Esophagus muscularis mucosa (tissue), 4 donors: ENCODE measurements at regions not wholly inside any gene's neighbourhood (a gene's known extent, or its start where the extent isn't known, plus 50 kb on each side); places are given as distances from the start of the nearest gene placed in this dataset.

Experiments
- DNase-seq: peaks from one replicate; pipeline ENCODE4 v3.0.0-alpha.2; 2017; ENCODE audit errors: extremely low spot score
- H3K27ac ChIP-seq, 4 donors: fragments of 200-600 bp; sonication (generic); replicated peaks in 1 of 4; 1 replicate in 3 of 4; 2 replicates in 1 of 4; pipeline ENCODE4 v1.5.1; 2016 to 2019; ENCODE audit warnings: mild to moderate bottlenecking in 1 of 4
- H3K27me3 ChIP-seq, 4 donors: fragments of 200-600 bp; sonication (generic); one replicate each; pipeline versions ENCODE4 v1.5.1 to v1.6.0; 2016 to 2019
- H3K36me3 ChIP-seq, 4 donors: fragments of 200-600 bp; sonication (generic); one replicate each; pipeline ENCODE4 v1.5.1; 2016 to 2019
- H3K4me1 ChIP-seq, 4 donors: fragments of 200-600 bp; sonication (generic); one replicate each; pipeline ENCODE4 v1.5.1; 2016 to 2019
- H3K4me3 ChIP-seq, 4 donors: fragments of 200-600 bp; sonication (generic); 1 replicate in 2 of 4; 2 replicates in 2 of 4; pipeline ENCODE4 v1.5.1; 2016 to 2019; ENCODE audit warnings: mild to moderate bottlenecking in 4 of 4, moderate library complexity in 1 of 4
- H3K9me3 ChIP-seq, 4 donors: fragments of 200-600 bp; sonication (generic); 1 replicate in 3 of 4; 2 replicates in 1 of 4; pipeline ENCODE4 v1.5.1; 2016 to 2019
- EP300 ChIP-seq: sonication (generic); formaldehyde crosslinking; IDR thresholded peaks from one replicate; pipeline ENCODE4 v1.6.1; 2017; ENCODE audit warnings: antibody characterized with exemption
- POLR2A ChIP-seq: fragments of 450-650 bp; IDR thresholded peaks from one replicate; pipeline ENCODE4 v1.6.1; 2017; ENCODE audit warnings: antibody characterized with exemption, moderate library complexity, mild to moderate bottlenecking, low read depth
- POLR2AphosphoS5 ChIP-seq, 2 donors: sonication (generic); formaldehyde crosslinking; IDR thresholded peaks; one replicate each; pipeline ENCODE4 v1.6.1; 2017; ENCODE audit warnings: antibody characterized with exemption in 2 of 2
- WGBS: methylation state at CpG from one replicate; pipeline ENCODE4 v1.1.5; 2018; 5-methylcytosine and 5-hydroxymethylcytosine counted together
- intact Hi-C: fragments of 100-400 bp; cut with DNase I; formaldehyde crosslinking; loops from one replicate; pipeline ENCODE4 v1.15.1; 2023
- TF ChIP-seq, protein P1 (sequence below), 3 experiments: fragments of 200-600 bp in 2 of 3; fragments of 450-650 bp in 1 of 3; sonication (generic) in 2 of 3; IDR thresholded peaks; one replicate each; pipeline ENCODE4 v1.5.1; 2017 to 2019; ENCODE audit warnings: antibody characterized with exemption in 3 of 3, mild to moderate bottlenecking in 2 of 3, moderate library complexity in 1 of 3

- H3K4me1 ChIP-seq = peaks cover under 1 to 25% (median 14%) of the 10 kb centered on the region in 4 donors
- H3K27ac ChIP-seq = no peak overlapping the region
- intact Hi-C loops = no loop called here
- H3K9me3 ChIP-seq = no peaks in the 10 kb centered on the region
- DNase-seq = no peak
- H3K27me3 ChIP-seq = no peaks in the 10 kb centered on the region
- 88% methylated on average over 5 of the region's 7 CpGs for WGBS
- H3K36me3 ChIP-seq = no peaks in the 10 kb centered on the region
- TF ChIP-seq EP300 (no peak), POLR2A (no peak), POLR2AphosphoS5 (IDR thresholded peaks at IDR 0.05) (no peak)
- TF ChIP-seq, protein P1, sequence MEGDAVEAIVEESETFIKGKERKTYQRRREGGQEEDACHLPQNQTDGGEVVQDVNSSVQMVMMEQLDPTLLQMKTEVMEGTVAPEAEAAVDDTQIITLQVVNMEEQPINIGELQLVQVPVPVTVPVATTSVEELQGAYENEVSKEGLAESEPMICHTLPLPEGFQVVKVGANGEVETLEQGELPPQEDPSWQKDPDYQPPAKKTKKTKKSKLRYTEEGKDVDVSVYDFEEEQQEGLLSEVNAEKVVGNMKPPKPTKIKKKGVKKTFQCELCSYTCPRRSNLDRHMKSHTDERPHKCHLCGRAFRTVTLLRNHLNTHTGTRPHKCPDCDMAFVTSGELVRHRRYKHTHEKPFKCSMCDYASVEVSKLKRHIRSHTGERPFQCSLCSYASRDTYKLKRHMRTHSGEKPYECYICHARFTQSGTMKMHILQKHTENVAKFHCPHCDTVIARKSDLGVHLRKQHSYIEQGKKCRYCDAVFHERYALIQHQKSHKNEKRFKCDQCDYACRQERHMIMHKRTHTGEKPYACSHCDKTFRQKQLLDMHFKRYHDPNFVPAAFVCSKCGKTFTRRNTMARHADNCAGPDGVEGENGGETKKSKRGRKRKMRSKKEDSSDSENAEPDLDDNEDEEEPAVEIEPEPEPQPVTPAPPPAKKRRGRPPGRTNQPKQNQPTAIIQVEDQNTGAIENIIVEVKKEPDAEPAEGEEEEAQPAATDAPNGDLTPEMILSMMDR (IDR thresholded peaks at IDR 0.05) = no peak
- no peak overlapping the region for H3K4me3 ChIP-seq
Measured at GRCh38 chr13:99634672-99635071, 133.4 kb downstream of the TM9SF2 start.

DNA sequence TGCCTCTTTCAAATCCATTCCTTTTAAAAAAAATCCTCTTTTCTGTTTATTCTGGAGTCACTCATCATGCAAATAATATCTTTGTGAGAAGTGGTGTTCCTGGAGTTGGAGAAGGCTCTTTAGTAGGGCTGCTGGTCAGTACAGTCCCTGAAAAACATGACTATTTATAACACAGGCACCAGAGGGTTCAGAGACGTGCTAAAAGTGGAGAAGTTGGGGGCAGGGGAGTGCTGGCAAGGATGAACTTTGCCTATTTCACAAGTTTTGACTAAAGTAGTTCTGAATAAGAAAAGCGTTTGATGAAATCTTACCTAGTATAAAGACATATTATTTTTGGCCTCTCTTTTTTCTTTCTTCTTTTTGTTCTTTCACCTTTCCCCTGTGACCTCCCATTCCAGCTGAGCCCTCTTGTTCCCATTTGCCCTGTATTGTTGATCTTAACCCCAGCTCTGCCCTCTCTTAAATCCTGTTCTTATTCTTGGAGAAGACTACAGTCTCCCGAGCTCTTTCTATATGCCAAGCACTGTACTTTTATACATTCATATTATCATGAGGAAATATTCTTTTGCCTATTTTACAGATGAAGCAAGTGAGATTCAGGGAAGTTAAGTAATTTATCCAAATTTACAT is 129.1 kb downstream of the TM9SF2 start:
- no peaks in the 10 kb centered on the region for H3K27me3 ChIP-seq
- H3K27ac ChIP-seq = peak overlapping the region; percentile 3 to 57 (median 12)
- WGBS = 43% methylated on average over 3 of the region's 3 CpGs

DNA sequence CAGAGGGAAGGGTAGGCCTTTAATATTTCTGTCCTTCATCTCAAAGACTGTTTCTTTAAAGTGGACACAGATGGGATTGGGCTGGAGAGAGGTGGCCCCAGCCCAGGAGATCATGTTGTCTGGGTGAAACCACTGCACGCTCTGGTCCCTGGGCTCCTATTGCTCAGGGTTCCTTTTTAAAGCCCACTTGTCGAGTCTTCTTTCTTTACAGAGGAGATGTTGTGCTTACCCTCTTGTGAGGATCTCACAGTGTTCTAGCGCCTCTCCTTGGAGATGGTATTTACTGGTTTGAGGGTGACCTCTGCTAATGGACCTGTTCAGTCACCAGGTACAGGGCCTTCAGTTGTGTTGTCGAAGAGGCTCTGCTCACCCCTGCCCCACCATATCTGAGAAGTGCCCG is 128.4 kb downstream of the TM9SF2 start:
- Histone ChIP-seq H3K4me3 (no peak overlapping the region), H3K4me1 (peaks cover 4 to 54% (median 47%) of the 10 kb centered on the region in 4 donors), H3K27me3 (no peaks in the 10 kb centered on the region), H3K9me3 (no peaks in the 10 kb centered on the region), H3K36me3 (no peaks in the 10 kb centered on the region), H3K27ac (peak overlapping the region; percentile 3 to 57 (median 12))
- TF ChIP-seq POLR2AphosphoS5 (IDR thresholded peaks at IDR 0.05) (no peak), POLR2A (no peak)
- 93% methylated on average over 3 of the region's 5 CpGs for WGBS
- DNase-seq = no peak
- intact Hi-C loops = no loop called here

More for the DNA sequence above, 129.1 kb downstream of the TM9SF2 start:
- Histone ChIP-seq H3K9me3 (no peaks in the 10 kb centered on the region), H3K36me3 (no peaks in the 10 kb centered on the region), H3K4me3 (no peak overlapping the region), H3K4me1 (peaks cover 4 to 54% (median 47%) of the 10 kb centered on the region in 4 donors)
- TF ChIP-seq POLR2A (no peak), POLR2AphosphoS5 (IDR thresholded peaks at IDR 0.05) (no peak), EP300 (no peak)
- TF ChIP-seq, protein P1 (IDR thresholded peaks at IDR 0.05) = no peak
- no peak for DNase-seq
- intact Hi-C loops = no loop called here

DNA sequence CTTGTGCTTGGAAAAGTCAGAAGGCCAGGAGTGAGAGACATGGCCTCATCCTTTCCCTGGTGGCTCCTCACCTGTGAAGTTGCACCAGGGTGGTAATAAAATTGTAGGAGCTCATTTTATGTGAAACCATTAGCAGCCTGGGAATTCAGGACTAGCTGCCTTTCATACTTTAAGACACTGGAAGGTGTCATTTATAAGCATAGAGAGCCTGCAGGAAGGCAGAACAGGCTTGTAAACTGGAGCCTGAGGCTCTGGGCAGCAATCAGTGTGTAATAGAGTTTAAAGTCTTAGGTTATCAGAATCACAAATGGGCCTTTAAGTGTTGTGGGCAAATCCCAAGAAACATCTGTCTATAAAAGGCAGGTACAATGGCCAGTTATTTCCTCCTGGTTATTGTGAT is 127.2 kb downstream of the TM9SF2 start:
- Histone ChIP-seq H3K4me1 (peaks cover 4 to 54% (median 47%) of the 10 kb centered on the region in 4 donors), H3K36me3 (no peaks in the 10 kb centered on the region), H3K9me3 (no peaks in the 10 kb centered on the region), H3K4me3 (no peak overlapping the region), H3K27me3 (no peaks in the 10 kb centered on the region), H3K27ac (no peak overlapping the region)
- no peak for TF ChIP-seq POLR2AphosphoS5 (IDR thresholded peaks at IDR 0.05)
- no peak for TF ChIP-seq POLR2A
- TF ChIP-seq, protein P1 (IDR thresholded peaks at IDR 0.05) = no peak
- no peak for TF ChIP-seq EP300
- no peak for DNase-seq
- intact Hi-C loops = no loop called here

- WGBS = 53% methylated on average over 8 of the region's 8 CpGs
- H3K27me3 ChIP-seq = no peaks in the 10 kb centered on the region
- peak overlapping the region; percentile 19 to 44 (median 26) for H3K4me3 ChIP-seq
- TF ChIP-seq, protein P1 (IDR thresholded peaks at IDR 0.05) = no peak
- TF ChIP-seq POLR2AphosphoS5 (IDR thresholded peaks at IDR 0.05) = peak in 1 of 2 donors; percentile 22
- no peaks in the 10 kb centered on the region for H3K9me3 ChIP-seq
- intact Hi-C loops = no loop called here
- peak overlapping the region; percentile 20 to 63 (median 36) for H3K27ac ChIP-seq
- no peak for DNase-seq
- H3K4me1 ChIP-seq = peaks cover 4 to 54% (median 47%) of the 10 kb centered on the region in 4 donors
- H3K36me3 ChIP-seq = no peaks in the 10 kb centered on the region
Measured at GRCh38 chr13:99626461-99627082, 125.3 kb downstream of the TM9SF2 start.
